Hematopoietic multipotent progenitor cell treated with erythropoietin and hydrocortisone succinate and interleukin-3 and kit ligand, for 15 days (in vitro differentiated cells): ENCODE measurements at regions not wholly inside any gene's neighbourhood (a gene's known extent, or its start where the extent isn't known, plus 50 kb on each side); places are given as distances from the start of the nearest gene placed in this dataset.

Experiments used
- DNase-seq: peaks from one replicate; pipeline ENCODE4 v3.0.0-alpha.2; 2015; ENCODE audit warnings: low spot score

GRCh38 chr7:46572691-46573090 lies 651.6 kb upstream of the IGFBP3 start:
- no peak for DNase-seq

- no peak for DNase-seq
These were observed 650.9 kb upstream of the IGFBP3 start for GRCh38 chr7:46571996-46572395.

- DNase-seq, result no peak
These were observed 648.0 kb upstream of the IGFBP3 start for GRCh38 chr7:46569133-46569465.

- no peak for DNase-seq
These were observed 647.5 kb upstream of the IGFBP3 start for GRCh38 chr7:46568420-46569132.

- no peak for DNase-seq
These were observed 646.8 kb upstream of the IGFBP3 start for GRCh38 chr7:46567858-46568257.

- no peak for DNase-seq
These were observed 645.2 kb upstream of the IGFBP3 start for GRCh38 chr7:46566097-46566774.

- no peak for DNase-seq
These were observed 644.4 kb upstream of the IGFBP3 start for GRCh38 chr7:46565253-46566096.

GRCh38 chr7:46559194-46559832 lies 638.2 kb upstream of the IGFBP3 start:
- DNase-seq, result no peak

- DNase-seq, result no peak
These were observed 637.6 kb upstream of the IGFBP3 start for GRCh38 chr7:46558482-46559193.

GRCh38 chr7:46557781-46558180 lies 636.7 kb upstream of the IGFBP3 start:
- DNase-seq, result no peak

GRCh38 chr7:46557295-46557711 lies 636.2 kb upstream of the IGFBP3 start:
- no peak for DNase-seq

- DNase-seq, result no peak
These were observed 633.8 kb upstream of the IGFBP3 start for GRCh38 chr7:46554688-46555422.

- DNase-seq, result no peak
These were observed 630.5 kb upstream of the IGFBP3 start for GRCh38 chr7:46551603-46552002.

- DNase-seq, result no peak
These were observed 629.8 kb upstream of the IGFBP3 start for GRCh38 chr7:46550864-46551263.

GRCh38 chr7:46549892-46550639 lies 629.0 kb upstream of the IGFBP3 start:
- DNase-seq, result no peak

- DNase-seq, result no peak
These were observed 628.3 kb upstream of the IGFBP3 start for GRCh38 chr7:46549347-46549746.

GRCh38 chr7:46547044-46547443 lies 626.0 kb upstream of the IGFBP3 start:
- DNase-seq, result no peak

- DNase-seq, result no peak
These were observed 624.7 kb upstream of the IGFBP3 start for GRCh38 chr7:46545790-46546189.

- DNase-seq, result no peak
These were observed 623.4 kb upstream of the IGFBP3 start for GRCh38 chr7:46544396-46545008.

GRCh38 chr7:46542076-46542475 lies 621.0 kb upstream of the IGFBP3 start:
- no peak for DNase-seq
